H1 (cell line): ENCODE measurements at regions not wholly inside any gene's neighbourhood (a gene's known extent, or its start where the extent isn't known, plus 50 kb on each side); places are given as distances from the start of the nearest gene placed in this dataset.

Experiments
- BCL11A ChIP-seq, 2 experiments: IDR thresholded peaks; one replicate each; pipeline ENCODE4 v1.6.1; 2011; ENCODE audit warnings: low read depth in 2 of 2, low read length in 2 of 2, mild to moderate bottlenecking in 2 of 2
- EGR1 ChIP-seq: IDR thresholded peaks from 2 replicates; pipeline ENCODE4 v1.6.1; 2011; ENCODE audit warnings: low read depth, low read length, borderline replicate concordance
- GABPA ChIP-seq: IDR thresholded peaks from 2 replicates; pipeline ENCODE4 v1.6.1; 2011; ENCODE audit warnings: mild to moderate bottlenecking, low read length, moderate library complexity, borderline replicate concordance; ENCODE audit not compliant: insufficient read depth
- GTF2F1 ChIP-seq: IDR thresholded peaks from 2 replicates; pipeline ENCODE4 v1.6.1; 2012; ENCODE audit warnings: low read depth, low read length, improper control_type of control experiment, borderline replicate concordance
- HDAC6 ChIP-seq: IDR thresholded peaks from one replicate; pipeline ENCODE4 v1.7.1; 2012; ENCODE audit warnings: low read depth, mild to moderate bottlenecking, inconsistent platforms, low read length, moderate library complexity
- KDM1A ChIP-seq: fragments of 200-600, 300-600 bp; sonication (generic); IDR thresholded peaks from 2 replicates; pipeline ENCODE4 v1.7.1; 2016; ENCODE audit warnings: mild to moderate bottlenecking, low read length, borderline replicate concordance
- NRF1 ChIP-seq: IDR thresholded peaks from 2 replicates; pipeline ENCODE4 v1.6.1; 2011; ENCODE audit warnings: mild to moderate bottlenecking, low read depth, low read length, improper control_type of control experiment
- POLR2A ChIP-seq, 2 experiments: IDR thresholded peaks; 1 replicate in 1 of 2; 2 replicates in 1 of 2; pipeline ENCODE4 v1.6.1; 2011; ENCODE audit warnings: low read depth in 2 of 2, low read length in 2 of 2, mild to moderate bottlenecking in 2 of 2; ENCODE audit errors: control extremely low read depth in 1 of 2
- RBBP5 ChIP-seq: IDR thresholded peaks from 2 replicates; pipeline ENCODE4 v1.7.1; 2012; ENCODE audit warnings: low read depth, mild to moderate bottlenecking, inconsistent platforms, low read length, moderate library complexity, borderline replicate concordance
- RFX5 ChIP-seq: IDR thresholded peaks from 2 replicates; pipeline ENCODE4 v1.6.1; 2011; ENCODE audit warnings: low read depth, low read length, improper control_type of control experiment, borderline replicate concordance
- RXRA ChIP-seq: IDR thresholded peaks from 2 replicates; pipeline ENCODE4 v1.6.1; 2011; ENCODE audit warnings: low read depth, mild to moderate bottlenecking, low read length, moderate library complexity; ENCODE audit not compliant: insufficient read depth
- SAP30 ChIP-seq: fragments of 300-600 bp; sonication (generic); IDR thresholded peaks from 2 replicates; pipeline ENCODE4 v1.7.1; 2012; ENCODE audit warnings: low read length, moderate library complexity, mild to moderate bottlenecking, inconsistent platforms; ENCODE audit not compliant: insufficient read depth, insufficient replicate concordance
- SIN3A ChIP-seq, 2 experiments: IDR thresholded peaks in 1 of 2; conservative IDR thresholded peaks in 1 of 2; 2 replicates each; pipeline ENCODE4 v1.6.1; 2011 to 2012; ENCODE audit warnings: low read length in 2 of 2, improper control_type of control experiment in 1 of 2, low read depth in 1 of 2, mild to moderate bottlenecking in 1 of 2
- SRF ChIP-seq: IDR thresholded peaks from 2 replicates; pipeline ENCODE4 v1.6.1; 2011; ENCODE audit warnings: mild to moderate bottlenecking, low read depth, low read length, moderate library complexity
- TEAD4 ChIP-seq: IDR thresholded peaks from 2 replicates; pipeline ENCODE4 v1.6.1; 2012; ENCODE audit warnings: low read depth, low read length, inconsistent platforms, mixed read lengths
- TF ChIP-seq, protein P1 (sequence below): IDR thresholded peaks from 2 replicates; pipeline ENCODE4 v1.6.1; 2012; ENCODE audit warnings: inconsistent platforms

- TF ChIP-seq TEAD4 (no peak), NRF1 (no peak), EGR1 (no peak), SAP30 (no peak), RFX5 (no peak), SRF (no peak), HDAC6 (no peak), RBBP5 (no peak), SIN3A (conservative IDR thresholded peaks at IDR 0.05 in 1 of 2, IDR thresholded peaks at IDR 0.05 in 1 of 2; ENCODE audit: low read depth in 1 of 2, low read length in 2 of 2) (no peak), BCL11A (IDR thresholded peaks at IDR 0.05; ENCODE audit: low read depth in 2 of 2, low read length in 2 of 2) (no peak), GABPA (no peak), GTF2F1 (no peak), RXRA (no peak), KDM1A (no peak), POLR2A (IDR thresholded peaks at IDR 0.05; ENCODE audit: control extremely low read depth in 1 of 2, low read depth in 2 of 2, low read length in 2 of 2) (no peak)
- TF ChIP-seq, protein P1, sequence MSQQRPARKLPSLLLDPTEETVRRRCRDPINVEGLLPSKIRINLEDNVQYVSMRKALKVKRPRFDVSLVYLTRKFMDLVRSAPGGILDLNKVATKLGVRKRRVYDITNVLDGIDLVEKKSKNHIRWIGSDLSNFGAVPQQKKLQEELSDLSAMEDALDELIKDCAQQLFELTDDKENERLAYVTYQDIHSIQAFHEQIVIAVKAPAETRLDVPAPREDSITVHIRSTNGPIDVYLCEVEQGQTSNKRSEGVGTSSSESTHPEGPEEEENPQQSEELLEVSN = no peak
- TF ChIP-seq, all 59 proteins: peak for 0
Observed at GRCh38 chr18:22517356-22517755, 99.6 kb upstream of the CTAGE1 start (continued).
